ENCODE measurements at regions not wholly inside any gene's neighbourhood (a gene's known extent, or its start where the extent isn't known, plus 50 kb on each side); places are given as distances from the start of the nearest gene placed in this dataset.
"Not testable (repeated sequence)": the region's sequence is repeated elsewhere in the genome, so short reads cannot be mapped to it uniquely, and the experiment has no call there.

- no peak for DNase-seq (ENCODE audit: low read depth, low spot score)
- Histone ChIP-seq H3K4me3 (ENCODE audit: low read depth, low read length) (no peak overlapping the region), H3K27me3 (ENCODE audit: control insufficient read depth, insufficient read depth, low read length) (no peaks in the 10 kb centered on the region), H3K9me3 (ENCODE audit: control insufficient read depth, insufficient read depth, low read length) (no peaks in the 10 kb centered on the region), H3K27ac (ENCODE audit: low read depth, low read length) (no peak overlapping the region)
- TF ChIP-seq, protein P1, sequence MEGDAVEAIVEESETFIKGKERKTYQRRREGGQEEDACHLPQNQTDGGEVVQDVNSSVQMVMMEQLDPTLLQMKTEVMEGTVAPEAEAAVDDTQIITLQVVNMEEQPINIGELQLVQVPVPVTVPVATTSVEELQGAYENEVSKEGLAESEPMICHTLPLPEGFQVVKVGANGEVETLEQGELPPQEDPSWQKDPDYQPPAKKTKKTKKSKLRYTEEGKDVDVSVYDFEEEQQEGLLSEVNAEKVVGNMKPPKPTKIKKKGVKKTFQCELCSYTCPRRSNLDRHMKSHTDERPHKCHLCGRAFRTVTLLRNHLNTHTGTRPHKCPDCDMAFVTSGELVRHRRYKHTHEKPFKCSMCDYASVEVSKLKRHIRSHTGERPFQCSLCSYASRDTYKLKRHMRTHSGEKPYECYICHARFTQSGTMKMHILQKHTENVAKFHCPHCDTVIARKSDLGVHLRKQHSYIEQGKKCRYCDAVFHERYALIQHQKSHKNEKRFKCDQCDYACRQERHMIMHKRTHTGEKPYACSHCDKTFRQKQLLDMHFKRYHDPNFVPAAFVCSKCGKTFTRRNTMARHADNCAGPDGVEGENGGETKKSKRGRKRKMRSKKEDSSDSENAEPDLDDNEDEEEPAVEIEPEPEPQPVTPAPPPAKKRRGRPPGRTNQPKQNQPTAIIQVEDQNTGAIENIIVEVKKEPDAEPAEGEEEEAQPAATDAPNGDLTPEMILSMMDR (IDR thresholded peaks at IDR 0.05; ENCODE audit: low read depth, low read length) = no peak
- ChIA-PET CTCF (no interaction called here), POLR2A (no interaction called here)
These were observed 94.6 kb downstream of the ZNF22 start for GRCh38 chr10:45095286-45095685.

DNA sequence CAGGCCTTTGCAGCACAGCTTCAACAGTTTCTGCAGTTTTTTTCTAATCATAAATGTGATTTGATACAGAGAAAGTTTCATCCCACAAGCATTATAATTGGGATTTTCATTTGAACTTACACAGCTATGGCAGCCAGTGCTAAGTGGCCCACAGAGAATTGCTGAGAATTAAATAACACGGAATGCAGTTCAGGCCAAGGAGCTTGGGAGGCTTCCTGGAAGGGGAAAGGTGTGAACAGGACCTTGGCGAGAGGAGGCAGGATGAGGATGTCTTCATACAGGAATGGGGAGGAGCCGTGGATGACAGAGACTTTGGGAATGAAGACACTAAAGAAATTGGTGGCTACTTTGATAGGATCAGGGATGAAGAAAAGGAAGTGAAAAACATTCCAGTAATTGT lies 95.3 kb downstream of the ZNF22 start:
- ChIA-PET CTCF (no interaction called here), POLR2A (no interaction called here)
- no peak for DNase-seq (ENCODE audit: low read depth, low spot score)
- no peaks in the 10 kb centered on the region for H3K27me3 ChIP-seq (ENCODE audit: control insufficient read depth, insufficient read depth, low read length)
- H3K27ac ChIP-seq (ENCODE audit: low read depth, low read length) = no peak overlapping the region
- H3K4me3 ChIP-seq (ENCODE audit: low read depth, low read length) = no peak overlapping the region
- TF ChIP-seq, protein P1 (IDR thresholded peaks at IDR 0.05; ENCODE audit: low read depth, low read length) = no peak
- H3K9me3 ChIP-seq (ENCODE audit: control insufficient read depth, insufficient read depth, low read length) = no peaks in the 10 kb centered on the region

DNA sequence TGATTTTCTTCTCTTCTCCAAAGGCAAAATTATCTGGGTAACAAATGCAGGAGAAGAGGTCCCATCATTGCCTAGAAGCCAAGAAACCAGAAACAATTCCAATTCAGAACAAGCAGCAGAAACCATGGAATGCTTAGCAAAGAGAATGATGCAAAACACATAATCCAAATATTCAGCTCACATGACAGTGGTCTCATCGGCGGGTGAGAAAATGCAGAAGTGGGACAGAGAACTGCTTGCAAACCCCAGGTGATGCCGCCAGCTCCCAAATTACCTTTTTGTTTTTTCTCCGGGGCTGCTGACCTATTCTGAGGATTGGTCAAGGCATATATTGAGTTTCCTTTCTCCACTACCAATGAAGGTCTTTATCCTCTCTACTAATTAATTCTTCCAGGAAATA lies 99.7 kb downstream of the ZNF22 start:
- ChIA-PET CTCF (no interaction called here), POLR2A (no interaction called here)
- no peak for DNase-seq (ENCODE audit: low read depth, low spot score)

GRCh38 chr10:45104674-45105073 lies 104.0 kb downstream of the ZNF22 start:
- no peaks in the 10 kb centered on the region for H3K9me3 ChIP-seq (ENCODE audit: control insufficient read depth, insufficient read depth, low read length)
- no peak overlapping the region for H3K4me3 ChIP-seq (ENCODE audit: low read depth, low read length)
- H3K27ac ChIP-seq (ENCODE audit: low read depth, low read length) = no peak overlapping the region
- no peaks in the 10 kb centered on the region for H3K27me3 ChIP-seq (ENCODE audit: control insufficient read depth, insufficient read depth, low read length)
- ChIA-PET POLR2A (no interaction called here), CTCF (no interaction called here)
- TF ChIP-seq, protein P1 (IDR thresholded peaks at IDR 0.05; ENCODE audit: low read depth, low read length) = no peak
- DNase-seq (ENCODE audit: low read depth, low spot score) = no peak

More for the DNA sequence above, 99.7 kb downstream of the ZNF22 start:
- H3K4me3 ChIP-seq (ENCODE audit: low read depth, low read length) = no peak overlapping the region
- no peak overlapping the region for H3K27ac ChIP-seq (ENCODE audit: low read depth, low read length)
- TF ChIP-seq, protein P1 (IDR thresholded peaks at IDR 0.05; ENCODE audit: low read depth, low read length) = no peak
- no peaks in the 10 kb centered on the region for H3K27me3 ChIP-seq (ENCODE audit: control insufficient read depth, insufficient read depth, low read length)
- H3K9me3 ChIP-seq (ENCODE audit: control insufficient read depth, insufficient read depth, low read length) = no peaks in the 10 kb centered on the region

- DNase-seq (ENCODE audit: low read depth, low spot score); H3K27me3 ChIP-seq (ENCODE audit: control insufficient read depth, insufficient read depth, low read length); H3K9me3 ChIP-seq (ENCODE audit: control insufficient read depth, insufficient read depth, low read length); H3K27ac ChIP-seq (ENCODE audit: low read depth, low read length); CTCF ChIA-PET; POLR2A ChIA-PET; H3K4me3 ChIP-seq (ENCODE audit: low read depth, low read length): not testable (repeated sequence)
These were observed 104.6 kb downstream of the ZNF22 start for GRCh38 chr10:45105309-45105708.

DNA sequence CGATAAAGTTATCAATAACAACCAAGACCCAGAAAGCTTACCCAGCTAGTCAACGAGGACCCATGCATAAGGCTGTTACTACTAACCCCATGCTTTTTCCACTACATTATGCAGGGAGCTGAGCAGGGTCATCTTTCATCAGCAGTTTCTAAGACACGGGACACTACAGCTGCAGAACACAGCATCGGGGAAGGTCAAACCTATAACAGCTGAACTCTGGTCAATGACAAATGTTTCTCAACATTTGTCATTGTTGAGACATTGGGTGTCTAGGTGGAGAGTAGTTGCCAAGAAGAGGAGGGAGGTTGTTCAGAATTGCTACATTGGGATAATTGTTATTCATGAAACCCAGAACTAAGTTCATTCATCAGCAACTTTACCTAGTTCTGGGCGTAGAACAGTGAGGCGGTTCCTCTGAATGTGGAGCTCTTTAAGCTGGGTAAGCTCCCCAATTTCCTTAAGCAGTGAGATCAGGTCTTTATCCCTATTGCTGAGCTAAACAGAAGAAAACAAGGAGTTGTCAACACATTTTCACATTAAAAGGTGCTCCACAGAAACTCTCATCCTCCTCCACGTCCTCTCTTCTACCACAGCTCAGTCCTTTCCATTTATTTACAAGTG lies 105.6 kb downstream of the ZNF22 start:
- Histone ChIP-seq H3K4me3 (ENCODE audit: low read depth, low read length) (no peak overlapping the region), H3K27me3 (ENCODE audit: control insufficient read depth, insufficient read depth, low read length) (no peaks in the 10 kb centered on the region), H3K9me3 (ENCODE audit: control insufficient read depth, insufficient read depth, low read length) (no peaks in the 10 kb centered on the region), H3K27ac (ENCODE audit: low read depth, low read length) (no peak overlapping the region)
- ChIA-PET CTCF (no interaction called here), POLR2A (no interaction called here)
- DNase-seq (ENCODE audit: low read depth, low spot score) = no peak
- TF ChIP-seq, protein P1 (IDR thresholded peaks at IDR 0.05; ENCODE audit: low read depth, low read length) = no peak
